Smooth muscle cell (in vitro differentiated cells): ENCODE measurements at regions not wholly inside any gene's neighbourhood (a gene's known extent, or its start where the extent isn't known, plus 50 kb on each side); places are given as distances from the start of the nearest gene placed in this dataset.

ENCODE experiments used
- DNase-seq: peaks from one replicate; lab custom pipeline; 2025; ENCODE audit not compliant: unreplicated experiment; lab: John Stamatoyannopoulos, UW
- H2AFZ ChIP-seq: fragments of 200-600 bp; sonication (generic); 2 replicates; pipeline ENCODE4 v1.6.0; 2016; ENCODE audit warnings: antibody characterized with exemption, low read depth, mild to moderate bottlenecking
- H3F3A ChIP-seq: fragments of 200-600 bp; sonication (generic); 2 replicates; pipeline ENCODE4 v1.6.0; 2017; ENCODE audit warnings: antibody characterized with exemption, low read depth
- H3K27ac ChIP-seq: fragments of 200-600 bp; sonication (generic); 2 replicates; pipeline ENCODE4 v1.5.1; 2016; ENCODE audit warnings: low read depth, mild to moderate bottlenecking
- H3K27me3 ChIP-seq: fragments of 200-600 bp; sonication (generic); 2 replicates; pipeline ENCODE4 v1.6.1; 2016; ENCODE audit warnings: low read depth, mild to moderate bottlenecking
- H3K36me3 ChIP-seq: fragments of 200-600 bp; sonication (generic); 2 replicates; pipeline ENCODE4 v1.5.1; 2016; ENCODE audit warnings: low read depth
- H3K4me1 ChIP-seq: fragments of 200-600 bp; sonication (generic); 2 replicates; pipeline ENCODE4 v1.5.1; 2016; ENCODE audit warnings: low read depth
- H3K4me2 ChIP-seq: fragments of 200-600 bp; sonication (generic); 2 replicates; pipeline ENCODE4 v1.6.0; 2016; ENCODE audit warnings: mild to moderate bottlenecking
- H3K4me3 ChIP-seq: fragments of 200-600 bp; sonication (generic); 2 replicates; pipeline ENCODE4 v1.5.1; 2016; ENCODE audit warnings: mild to moderate bottlenecking
- H3K79me2 ChIP-seq: fragments of 200-600 bp; sonication (generic); 2 replicates; pipeline ENCODE4 v1.6.0; 2016; ENCODE audit warnings: low read depth, mild to moderate bottlenecking
- H3K9ac ChIP-seq: fragments of 200-600 bp; sonication (generic); 2 replicates; pipeline ENCODE4 v1.6.0; 2016; ENCODE audit warnings: low read depth
- H3K9me3 ChIP-seq: fragments of 200-600 bp; sonication (generic); replicated peaks from 2 replicates; pipeline ENCODE4 v1.5.1; 2016; ENCODE audit warnings: low read depth
- H4K20me1 ChIP-seq: fragments of 200-600 bp; sonication (generic); 2 replicates; pipeline ENCODE4 v1.6.0; 2016; ENCODE audit warnings: low read depth
- WGBS: methylation state at CpG from one replicate; pipeline ENCODE4 v1.1.7; 2016; ENCODE audit warnings: low lambda C conversion rate; 5-methylcytosine and 5-hydroxymethylcytosine counted together
- TF ChIP-seq, protein P1 (sequence below): fragments of 200-600 bp; sonication (generic); IDR thresholded peaks from 2 replicates; pipeline ENCODE4 v1.5.1; 2017; ENCODE audit warnings: borderline replicate concordance, mild to moderate bottlenecking, antibody characterized with exemption; ENCODE audit not compliant: insufficient read depth, poor library complexity, severe bottlenecking

DNA sequence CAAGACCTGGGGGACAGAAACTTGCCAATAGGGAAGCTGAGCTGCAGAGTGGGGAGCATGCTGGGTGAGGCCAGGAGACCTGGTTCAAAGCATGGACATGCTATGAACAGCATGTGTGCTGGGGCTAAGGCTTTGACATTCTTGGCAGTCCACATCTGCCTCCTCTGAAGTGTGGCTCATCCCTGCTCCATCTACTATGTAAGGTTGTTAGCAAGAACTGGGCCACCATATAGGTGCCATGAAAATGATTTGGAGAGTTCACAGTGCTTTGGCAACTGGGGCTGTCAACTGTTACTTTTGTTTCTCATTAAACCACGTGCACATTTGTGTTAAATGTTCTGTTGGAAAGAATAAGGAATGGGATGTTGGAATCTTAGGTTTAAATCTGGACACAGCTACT is 311.1 kb downstream of the CDC5L start:
- TF ChIP-seq, protein P1, sequence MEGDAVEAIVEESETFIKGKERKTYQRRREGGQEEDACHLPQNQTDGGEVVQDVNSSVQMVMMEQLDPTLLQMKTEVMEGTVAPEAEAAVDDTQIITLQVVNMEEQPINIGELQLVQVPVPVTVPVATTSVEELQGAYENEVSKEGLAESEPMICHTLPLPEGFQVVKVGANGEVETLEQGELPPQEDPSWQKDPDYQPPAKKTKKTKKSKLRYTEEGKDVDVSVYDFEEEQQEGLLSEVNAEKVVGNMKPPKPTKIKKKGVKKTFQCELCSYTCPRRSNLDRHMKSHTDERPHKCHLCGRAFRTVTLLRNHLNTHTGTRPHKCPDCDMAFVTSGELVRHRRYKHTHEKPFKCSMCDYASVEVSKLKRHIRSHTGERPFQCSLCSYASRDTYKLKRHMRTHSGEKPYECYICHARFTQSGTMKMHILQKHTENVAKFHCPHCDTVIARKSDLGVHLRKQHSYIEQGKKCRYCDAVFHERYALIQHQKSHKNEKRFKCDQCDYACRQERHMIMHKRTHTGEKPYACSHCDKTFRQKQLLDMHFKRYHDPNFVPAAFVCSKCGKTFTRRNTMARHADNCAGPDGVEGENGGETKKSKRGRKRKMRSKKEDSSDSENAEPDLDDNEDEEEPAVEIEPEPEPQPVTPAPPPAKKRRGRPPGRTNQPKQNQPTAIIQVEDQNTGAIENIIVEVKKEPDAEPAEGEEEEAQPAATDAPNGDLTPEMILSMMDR: no peak

DNA sequence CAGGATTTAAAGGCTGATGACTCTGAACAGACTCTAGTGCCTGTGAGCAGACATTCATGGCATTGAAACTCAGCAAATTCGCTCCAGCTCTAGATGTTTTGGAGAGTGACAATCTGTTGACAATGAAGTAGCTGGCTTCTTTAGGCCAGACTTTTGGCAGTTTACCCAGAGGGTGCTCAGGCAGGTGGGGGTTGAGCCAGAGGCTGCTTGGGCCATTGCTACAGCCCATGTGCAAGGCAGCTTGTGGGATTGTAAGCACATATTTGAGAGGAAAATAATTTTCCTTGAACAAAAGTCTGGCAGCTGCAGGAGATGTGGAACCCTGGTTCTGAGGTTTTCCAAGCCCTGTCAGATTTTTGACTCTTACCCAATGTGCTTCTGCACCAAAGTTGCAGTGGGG is 311.6 kb downstream of the CDC5L start:
- Histone ChIP-seq H3K27ac (no peak overlapping the region), H3K9ac (no peak overlapping the region), H3K27me3 (no peaks in the 10 kb centered on the region), H3K4me2 (no peak overlapping the region), H2AFZ (no peak overlapping the region), H3K4me1 (no peaks in the 10 kb centered on the region), H3F3A (peaks cover 7% of the 10 kb centered on the region), H3K36me3 (no peaks in the 10 kb centered on the region), H3K9me3 (no peaks in the 10 kb centered on the region), H4K20me1 (no peaks in the 10 kb centered on the region), H3K79me2 (no peaks in the 10 kb centered on the region), H3K4me3 (no peak overlapping the region)
- 81% methylated on average over 1 of the region's 1 CpG for whole genome bisulfite sequencing
- TF ChIP-seq, protein P1: no peak
- DNase-seq: no peak

More for the DNA sequence above, 311.1 kb downstream of the CDC5L start:
- no peaks in the 10 kb centered on the region for H3K79me2 ChIP-seq
- H3K4me3 ChIP-seq: no peak overlapping the region
- peaks cover 7% of the 10 kb centered on the region for H3F3A ChIP-seq
- WGBS: 94% methylated on average over 1 of the region's 1 CpG
- no peaks in the 10 kb centered on the region for H3K27me3 ChIP-seq
- H3K9me3 ChIP-seq: no peaks in the 10 kb centered on the region
- H2AFZ ChIP-seq: no peak overlapping the region
- H3K36me3 ChIP-seq: no peaks in the 10 kb centered on the region
- H3K4me2 ChIP-seq: no peak overlapping the region
- no peak overlapping the region for H3K9ac ChIP-seq
- no peak overlapping the region for H3K27ac ChIP-seq
- no peaks in the 10 kb centered on the region for H4K20me1 ChIP-seq
- DNase-seq: no peak
- no peaks in the 10 kb centered on the region for H3K4me1 ChIP-seq

DNA sequence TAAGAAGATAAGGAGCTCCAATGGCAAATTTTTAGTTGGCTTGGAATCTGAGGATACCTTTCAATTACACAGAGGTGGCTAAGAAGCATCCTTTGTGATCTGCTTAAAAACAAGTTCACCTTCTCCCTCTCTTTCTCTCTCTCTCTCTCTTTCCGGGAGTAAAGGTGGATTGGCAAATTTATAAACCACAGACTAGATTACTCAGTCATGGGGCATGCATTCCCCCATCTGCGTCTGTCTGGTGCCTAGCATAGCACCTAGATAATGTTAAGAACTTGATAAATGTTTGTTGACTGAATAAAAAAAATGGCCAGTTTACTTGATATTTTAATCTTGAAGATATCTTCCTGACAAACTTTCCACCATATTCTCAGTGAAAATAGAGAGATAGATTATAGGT is 312.3 kb downstream of the CDC5L start:
- H3F3A ChIP-seq: peaks cover 7% of the 10 kb centered on the region
- no peaks in the 10 kb centered on the region for H4K20me1 ChIP-seq
- no peaks in the 10 kb centered on the region for H3K9me3 ChIP-seq
- H3K4me3 ChIP-seq: no peak overlapping the region
- H3K4me1 ChIP-seq: no peaks in the 10 kb centered on the region
- H3K27ac ChIP-seq: no peak overlapping the region
- WGBS: 54% methylated on average over 2 of the region's 2 CpGs
- no peaks in the 10 kb centered on the region for H3K36me3 ChIP-seq
- DNase-seq: no peak
- H3K4me2 ChIP-seq: no peak overlapping the region
- no peaks in the 10 kb centered on the region for H3K27me3 ChIP-seq
- H3K9ac ChIP-seq: no peak overlapping the region
- H2AFZ ChIP-seq: no peak overlapping the region
- H3K79me2 ChIP-seq: no peaks in the 10 kb centered on the region
- TF ChIP-seq, protein P1: no peak

DNA sequence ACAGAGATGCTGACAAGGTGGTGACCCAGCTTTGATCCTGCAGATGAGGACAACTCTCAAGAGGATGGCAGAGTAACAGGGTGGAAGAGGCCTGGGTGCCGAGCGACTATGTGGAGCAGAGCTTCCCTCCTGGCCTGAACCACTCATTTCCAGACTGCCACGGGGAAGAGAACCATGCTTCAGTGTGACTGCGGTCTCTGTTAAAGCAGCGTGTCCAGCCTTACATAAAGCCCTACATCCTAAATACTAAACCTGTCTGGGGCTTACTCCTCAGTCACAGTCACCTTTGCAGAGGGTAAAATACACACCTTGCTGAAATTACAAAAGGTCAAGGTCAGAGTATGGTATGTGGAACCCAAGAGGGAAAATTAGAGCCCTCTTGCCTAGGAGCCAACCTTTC is 312.9 kb downstream of the CDC5L start:
- Histone ChIP-seq H3K79me2 (no peaks in the 10 kb centered on the region), H3F3A (peaks cover 7% of the 10 kb centered on the region), H3K27ac (peak overlapping the region; percentile 78), H3K4me3 (no peak overlapping the region), H3K4me2 (no peak overlapping the region), H3K9ac (no peak overlapping the region), H3K27me3 (no peaks in the 10 kb centered on the region), H3K36me3 (no peaks in the 10 kb centered on the region), H3K9me3 (no peaks in the 10 kb centered on the region), H3K4me1 (no peaks in the 10 kb centered on the region), H4K20me1 (no peaks in the 10 kb centered on the region), H2AFZ (no peak overlapping the region)
- DNase-seq: no peak
- WGBS: 99% methylated on average over 5 of the region's 5 CpGs
- TF ChIP-seq, protein P1: no peak
